ENCODE measurements at regions not wholly inside any gene's neighbourhood (a gene's known extent, or its start where the extent isn't known, plus 50 kb on each side); places are given as distances from the start of the nearest gene placed in this dataset.

GRCh38 chr5:27938989-27939388, 900.6 kb upstream of the CDH9 start:
- TF ChIP-seq GATA3 (IDR thresholded peaks at IDR 0.05; ENCODE audit: low read depth, low read length), result no peak
- no peak for TF ChIP-seq GATA2 (IDR thresholded peaks at IDR 0.05; ENCODE audit: low read depth, low read length)
